ENCODE measurements at regions not wholly inside any gene's neighbourhood (a gene's known extent, or its start where the extent isn't known, plus 50 kb on each side); places are given as distances from the start of the nearest gene placed in this dataset.
"Not testable (repeated sequence)": the region's sequence is repeated elsewhere in the genome, so short reads cannot be mapped to it uniquely, and the experiment has no call there.

- DNase-seq = not testable (repeated sequence)
Measured at GRCh38 chr18:8913606-8914403, 188.7 kb upstream of the NDUFV2 start.

GRCh38 chr18:8914404-8915264, 187.9 kb upstream of the NDUFV2 start:
- DNase-seq = not testable (repeated sequence)

GRCh38 chr18:8920856-8921787, 181.4 kb upstream of the NDUFV2 start:
- DNase-seq = not testable (repeated sequence)

GRCh38 chr18:8926464-8926863, 176.0 kb upstream of the NDUFV2 start:
- no peak for DNase-seq

- DNase-seq = no peak
Measured at GRCh38 chr18:8928044-8928443, 174.5 kb upstream of the NDUFV2 start.

GRCh38 chr18:8928847-8929780, 173.4 kb upstream of the NDUFV2 start:
- DNase-seq = no peak

- no peak for DNase-seq
Measured at GRCh38 chr18:8930990-8931616, 171.4 kb upstream of the NDUFV2 start.

- no peak for DNase-seq
Measured at GRCh38 chr18:8932866-8933265, 169.6 kb upstream of the NDUFV2 start.

GRCh38 chr18:8933714-8934284, 168.7 kb upstream of the NDUFV2 start:
- no peak for DNase-seq

- not testable (repeated sequence) for DNase-seq
Measured at GRCh38 chr18:8935346-8935745, 167.2 kb upstream of the NDUFV2 start.

- DNase-seq = no peak
Measured at GRCh38 chr18:8936619-8937018, 165.9 kb upstream of the NDUFV2 start.

- no peak for DNase-seq
Measured at GRCh38 chr18:8937160-8938094, 165.1 kb upstream of the NDUFV2 start.

- DNase-seq = no peak
Measured at GRCh38 chr18:8938817-8939216, 163.7 kb upstream of the NDUFV2 start.

GRCh38 chr18:8942021-8942908, 160.2 kb upstream of the NDUFV2 start:
- DNase-seq = no peak

- DNase-seq = no peak
Measured at GRCh38 chr18:8942909-8943545, 159.5 kb upstream of the NDUFV2 start.

- no peak for DNase-seq
Measured at GRCh38 chr18:8943900-8944870, 158.3 kb upstream of the NDUFV2 start.

- DNase-seq = no peak
Measured at GRCh38 chr18:8944871-8945245, 157.6 kb upstream of the NDUFV2 start.

All from hippocampal formation (tissue), 2 donors.